Effector memory CD4-positive, alpha-beta T cell (primary cell): ENCODE measurements at regions not wholly inside any gene's neighbourhood (a gene's known extent, or its start where the extent isn't known, plus 50 kb on each side); places are given as distances from the start of the nearest gene placed in this dataset.

ENCODE experiments used
- DNase-seq, 3 donors: peaks; one replicate each; pipeline ENCODE4 v3.0.0-alpha.2; 2020
- H3K27ac ChIP-seq: 2 replicates; pipeline ENCODE4 v1.7.0; 2013; ENCODE audit warnings: mild to moderate bottlenecking, low read length, moderate library complexity; ENCODE audit not compliant: insufficient read depth, poor library complexity, severe bottlenecking
- H3K27me3 ChIP-seq: replicated peaks from 2 replicates; pipeline ENCODE4 v1.7.0; 2013; ENCODE audit warnings: mild to moderate bottlenecking, low read length; ENCODE audit not compliant: insufficient read depth, control insufficient read depth, poor library complexity, severe bottlenecking
- H3K36me3 ChIP-seq: 2 replicates; pipeline ENCODE4 v1.7.0; 2013; ENCODE audit warnings: mild to moderate bottlenecking, low read length, moderate library complexity; ENCODE audit not compliant: control insufficient read depth, insufficient read depth
- H3K4me1 ChIP-seq: 2 replicates; pipeline ENCODE4 v1.7.0; 2013; ENCODE audit warnings: low read length, mild to moderate bottlenecking; ENCODE audit not compliant: control insufficient read depth, insufficient read depth, poor library complexity, severe bottlenecking
- H3K4me3 ChIP-seq: 2 replicates; pipeline ENCODE4 v1.7.0; 2013; ENCODE audit warnings: low read length, low read depth, mild to moderate bottlenecking; ENCODE audit not compliant: insufficient read depth, poor library complexity, severe bottlenecking
- H3K9me3 ChIP-seq: 2 replicates; pipeline ENCODE4 v1.7.0; 2013; ENCODE audit warnings: mild to moderate bottlenecking, low read length, moderate library complexity; ENCODE audit not compliant: control insufficient read depth

- no peak for DNase-seq
- Histone ChIP-seq H3K4me3 (no peak overlapping the region), H3K27me3 (no peaks in the 10 kb centered on the region), H3K36me3 (no peaks in the 10 kb centered on the region), H3K27ac (no peak overlapping the region), H3K9me3 (no peaks in the 10 kb centered on the region), H3K4me1 (no peaks in the 10 kb centered on the region)
Measured at GRCh38 chr15:56812961-56813360, 79.7 kb upstream of the ZNF280D start.

- H3K36me3 ChIP-seq, result no peaks in the 10 kb centered on the region
- H3K4me1 ChIP-seq, result no peaks in the 10 kb centered on the region
- no peaks in the 10 kb centered on the region for H3K27me3 ChIP-seq
- no peak overlapping the region for H3K27ac ChIP-seq
- DNase-seq, result no peak
- no peaks in the 10 kb centered on the region for H3K9me3 ChIP-seq
- no peak overlapping the region for H3K4me3 ChIP-seq
Measured at GRCh38 chr15:56812221-56812620, 78.9 kb upstream of the ZNF280D start.

- Histone ChIP-seq H3K4me3 (no peak overlapping the region), H3K4me1 (no peaks in the 10 kb centered on the region), H3K27me3 (no peaks in the 10 kb centered on the region), H3K36me3 (no peaks in the 10 kb centered on the region), H3K27ac (no peak overlapping the region), H3K9me3 (no peaks in the 10 kb centered on the region)
- no peak for DNase-seq
Measured at GRCh38 chr15:56811586-56811985, 78.3 kb upstream of the ZNF280D start.

GRCh38 chr15:56808160-56808559, 74.9 kb upstream of the ZNF280D start:
- H3K27me3 ChIP-seq, result no peaks in the 10 kb centered on the region
- H3K4me3 ChIP-seq, result no peak overlapping the region
- no peak overlapping the region for H3K27ac ChIP-seq
- H3K9me3 ChIP-seq, result no peaks in the 10 kb centered on the region
- no peaks in the 10 kb centered on the region for H3K36me3 ChIP-seq
- no peaks in the 10 kb centered on the region for H3K4me1 ChIP-seq
- no peak for DNase-seq

- Histone ChIP-seq H3K4me3 (no peak overlapping the region), H3K4me1 (no peaks in the 10 kb centered on the region), H3K9me3 (no peaks in the 10 kb centered on the region), H3K27me3 (no peaks in the 10 kb centered on the region), H3K27ac (no peak overlapping the region), H3K36me3 (no peaks in the 10 kb centered on the region)
- no peak for DNase-seq
Measured at GRCh38 chr15:56806148-56806536, 72.8 kb upstream of the ZNF280D start.

GRCh38 chr15:56805466-56806147, 72.3 kb upstream of the ZNF280D start:
- Histone ChIP-seq H3K27me3 (no peaks in the 10 kb centered on the region), H3K4me1 (no peaks in the 10 kb centered on the region), H3K4me3 (no peak overlapping the region), H3K9me3 (no peaks in the 10 kb centered on the region), H3K27ac (no peak overlapping the region), H3K36me3 (no peaks in the 10 kb centered on the region)
- no peak for DNase-seq

- no peaks in the 10 kb centered on the region for H3K27me3 ChIP-seq
- DNase-seq, result no peak
- no peaks in the 10 kb centered on the region for H3K9me3 ChIP-seq
- no peaks in the 10 kb centered on the region for H3K4me1 ChIP-seq
- no peaks in the 10 kb centered on the region for H3K36me3 ChIP-seq
- H3K4me3 ChIP-seq, result no peak overlapping the region
- no peak overlapping the region for H3K27ac ChIP-seq
Measured at GRCh38 chr15:56804938-56805337, 71.6 kb upstream of the ZNF280D start.

GRCh38 chr15:56804279-56804678, 71.0 kb upstream of the ZNF280D start:
- Histone ChIP-seq H3K27me3 (no peaks in the 10 kb centered on the region), H3K4me3 (no peak overlapping the region), H3K9me3 (no peaks in the 10 kb centered on the region), H3K27ac (no peak overlapping the region), H3K4me1 (no peaks in the 10 kb centered on the region), H3K36me3 (no peaks in the 10 kb centered on the region)
- no peak for DNase-seq

GRCh38 chr15:56802161-56802560, 68.9 kb upstream of the ZNF280D start:
- no peak overlapping the region for H3K27ac ChIP-seq
- H3K9me3 ChIP-seq, result no peaks in the 10 kb centered on the region
- H3K27me3 ChIP-seq, result no peaks in the 10 kb centered on the region
- H3K4me1 ChIP-seq, result no peaks in the 10 kb centered on the region
- H3K36me3 ChIP-seq, result no peaks in the 10 kb centered on the region
- no peak for DNase-seq
- no peak overlapping the region for H3K4me3 ChIP-seq

GRCh38 chr15:56798639-56799038, 65.3 kb upstream of the ZNF280D start:
- no peak for DNase-seq
- Histone ChIP-seq H3K4me3 (no peak overlapping the region), H3K27ac (no peak overlapping the region), H3K9me3 (no peaks in the 10 kb centered on the region), H3K36me3 (no peaks in the 10 kb centered on the region), H3K27me3 (no peaks in the 10 kb centered on the region), H3K4me1 (no peaks in the 10 kb centered on the region)
